NCI-H524 treated with DMSO at 0.1 percent for 48 hours (cell line): ENCODE measurements at regions not wholly inside any gene's neighbourhood (a gene's known extent, or its start where the extent isn't known, plus 50 kb on each side); places are given as distances from the start of the nearest gene placed in this dataset.

Source experiments
- DNase-seq: peaks from one replicate; lab custom pipeline; 2025; lab: John Stamatoyannopoulos, UW

DNA sequence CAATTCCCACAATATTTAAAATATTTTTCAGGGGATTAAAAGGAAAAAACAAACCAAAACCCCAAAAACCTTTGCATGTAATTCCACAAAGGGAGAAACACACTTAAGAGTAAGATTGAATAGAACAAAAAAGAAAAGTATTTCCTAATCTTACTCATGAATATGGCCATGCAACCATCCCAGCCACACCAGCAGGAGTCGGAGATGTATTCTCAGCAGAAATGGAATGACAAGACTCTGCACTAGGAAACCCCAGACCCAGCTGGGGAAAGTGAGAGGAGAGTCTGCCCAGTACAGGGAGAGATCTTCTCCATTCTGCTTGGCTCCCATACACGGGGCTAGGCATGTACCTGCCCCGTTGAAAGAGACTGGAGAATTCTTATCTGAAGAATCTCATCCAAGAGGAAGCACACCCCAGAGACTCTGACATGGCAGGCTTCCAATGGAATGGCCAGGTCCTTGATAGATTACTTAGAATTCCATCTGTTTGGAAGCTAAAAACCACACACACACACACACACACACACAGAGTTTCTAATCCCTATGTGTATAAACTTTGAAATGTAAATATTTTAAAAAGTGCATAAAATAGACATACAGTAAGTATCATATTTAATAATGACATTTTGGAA is 118.8 kb downstream of the GADD45G start:
- DNase-seq, result no peak

DNA sequence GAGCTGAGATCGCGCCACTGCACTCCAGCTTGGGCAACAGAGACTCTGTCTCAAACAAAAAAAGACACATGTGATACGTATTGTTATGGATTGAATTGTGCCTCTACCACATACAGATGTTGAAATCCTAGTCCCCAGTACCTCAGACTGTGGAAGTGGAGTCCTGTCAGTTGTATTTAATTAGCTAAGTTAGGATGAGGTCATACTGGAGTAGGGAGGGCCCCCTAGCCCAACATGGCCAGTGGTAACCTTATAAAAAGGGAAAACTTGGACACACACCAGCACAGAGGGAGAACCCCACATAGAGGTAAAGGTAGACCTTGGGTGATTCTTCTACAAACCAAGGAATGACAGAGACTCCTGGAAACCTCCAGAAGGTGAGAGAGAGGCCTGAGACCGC is 119.8 kb downstream of the GADD45G start:
- no peak for DNase-seq

DNA sequence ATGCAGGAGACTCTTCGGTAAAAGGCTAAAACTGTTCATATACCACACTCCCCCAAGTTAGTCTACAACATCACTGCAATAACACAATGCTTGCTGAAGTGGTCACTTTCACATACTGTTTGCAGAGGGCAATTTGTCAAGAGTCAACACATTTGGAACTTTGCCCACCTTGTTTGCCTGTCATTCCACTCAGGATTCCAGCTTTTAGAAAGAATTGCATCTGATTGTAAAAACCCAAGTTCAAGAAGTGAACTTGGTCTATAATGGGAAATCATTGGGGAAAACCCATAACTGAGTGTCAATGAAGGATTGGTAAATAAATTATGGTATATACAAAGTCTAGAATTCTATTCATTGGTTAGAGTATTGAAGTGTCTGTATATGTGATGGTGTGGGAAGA is 120.5 kb downstream of the GADD45G start:
- no peak for DNase-seq

DNA sequence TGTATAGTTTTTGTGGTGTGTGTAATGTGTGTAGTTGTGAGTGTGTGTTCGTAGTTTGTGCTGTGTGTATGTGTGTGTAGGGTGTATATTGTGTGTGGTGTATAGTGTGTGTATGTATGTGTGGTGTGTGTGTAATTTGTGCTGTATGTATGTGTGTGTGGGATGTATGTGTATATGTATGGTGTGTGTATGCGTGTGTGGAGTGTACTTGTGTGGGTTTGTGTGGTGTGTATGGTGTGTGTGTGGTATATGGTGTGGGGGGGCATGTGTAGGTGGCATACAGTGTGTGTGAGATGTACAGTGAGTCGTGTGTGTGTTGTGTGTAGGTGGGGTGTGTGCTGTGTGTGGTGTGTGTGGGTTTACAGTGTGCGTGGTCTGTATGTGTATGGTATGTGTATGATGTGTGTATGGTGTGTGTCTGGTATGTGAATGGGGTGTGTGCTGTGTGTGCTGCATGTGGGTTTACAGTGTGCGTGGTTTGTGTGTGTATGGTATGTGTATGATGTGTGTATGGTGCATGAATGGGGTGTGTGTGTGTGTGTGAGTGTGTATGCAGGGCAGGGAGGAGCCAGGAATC is 125.2 kb downstream of the GADD45G start:
- DNase-seq, result no peak

DNA sequence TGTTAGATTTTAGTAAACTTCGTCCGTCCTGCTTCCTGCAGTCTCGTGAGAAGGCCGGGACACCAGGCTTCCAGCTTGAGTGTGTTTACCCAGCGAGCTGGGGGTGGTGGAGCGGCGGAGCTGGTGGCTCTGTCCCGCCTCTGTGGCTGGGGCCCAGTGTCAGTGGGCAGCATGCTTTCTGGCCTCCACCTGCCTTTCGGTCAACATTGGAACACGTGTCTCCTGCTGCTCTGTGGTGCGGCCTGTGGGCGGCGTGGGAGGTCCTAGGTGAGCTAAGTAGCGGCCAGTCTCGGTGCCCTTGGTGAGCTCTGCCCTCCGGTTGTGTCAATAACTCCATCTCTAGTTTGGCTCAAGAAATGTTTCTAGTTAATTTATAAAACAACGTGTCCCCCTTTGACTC is 125.9 kb downstream of the GADD45G start:
- no peak for DNase-seq

DNA sequence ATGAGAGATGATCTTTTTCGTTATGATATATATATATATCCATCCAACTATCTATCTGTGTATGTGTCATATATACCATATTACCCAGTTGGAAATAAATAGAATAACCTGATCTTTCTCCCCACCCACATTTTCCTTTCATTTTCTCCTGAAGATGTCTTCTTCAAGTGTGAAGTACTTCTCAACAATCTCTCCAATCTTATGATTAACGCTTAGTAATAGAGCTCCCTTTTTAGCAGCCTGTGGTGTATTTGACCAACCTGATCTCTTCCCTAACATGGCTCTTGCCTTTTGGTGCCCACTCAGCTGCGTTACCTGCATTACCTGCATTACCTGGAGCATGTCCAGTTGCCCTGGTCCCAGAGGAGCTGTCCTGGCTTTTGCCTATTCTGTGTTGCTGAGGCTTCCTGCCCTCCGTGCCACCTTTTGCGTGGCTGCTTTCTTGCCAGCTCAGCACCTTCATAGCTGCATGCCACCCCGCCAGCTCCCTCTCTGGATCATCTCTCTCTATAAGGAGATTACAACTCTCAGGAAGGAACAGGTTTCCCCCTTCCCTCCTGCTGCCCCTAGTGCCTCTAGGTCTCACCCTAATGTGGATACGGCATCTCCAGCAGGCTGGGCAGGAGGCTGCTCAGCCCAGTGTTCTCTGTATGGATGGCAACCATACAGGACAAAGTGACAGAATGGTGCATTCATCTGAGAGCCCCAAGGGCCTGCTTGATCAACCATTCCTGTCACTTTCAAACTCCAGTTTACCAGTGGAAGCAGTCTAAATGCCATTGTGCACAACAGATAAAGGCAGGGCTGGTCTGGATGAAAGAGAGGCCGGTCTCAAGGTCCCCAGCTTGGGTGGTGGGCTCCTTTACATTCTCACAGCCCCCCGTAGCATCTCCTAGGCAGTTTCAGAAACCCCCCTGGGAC is 126.7 kb downstream of the GADD45G start:
- peak; percentile 11 for DNase-seq

DNA sequence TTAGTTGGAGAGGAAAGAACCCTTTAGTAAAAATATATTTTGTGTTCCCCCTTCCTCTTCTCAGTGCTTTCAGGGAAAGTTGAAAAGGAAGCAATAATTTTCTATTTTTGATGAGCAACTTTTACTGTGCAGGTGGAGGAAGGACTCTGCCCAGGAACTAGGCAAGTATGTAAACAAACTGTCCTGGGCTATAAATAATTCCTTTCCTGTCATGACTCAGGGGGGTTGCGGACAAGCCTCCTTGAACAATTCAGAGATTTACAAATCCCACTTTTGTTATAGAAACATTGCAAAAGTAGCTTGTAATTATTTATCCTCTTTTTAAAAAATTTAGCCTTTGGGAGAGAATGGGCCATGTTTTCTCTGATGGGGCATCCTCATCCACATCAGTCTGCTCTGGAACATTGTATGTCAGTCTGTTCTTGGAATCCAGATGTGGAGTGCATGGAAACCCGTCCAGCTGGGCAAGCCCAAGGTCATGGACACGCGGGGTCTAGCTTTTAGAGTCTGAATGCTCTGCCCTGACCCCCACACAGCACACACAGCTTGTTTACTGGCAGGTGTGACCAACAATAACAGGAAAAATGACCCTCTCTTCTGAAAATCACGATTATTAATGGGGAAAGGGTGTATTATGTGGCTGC is 127.6 kb downstream of the GADD45G start:
- DNase-seq, result no peak

DNA sequence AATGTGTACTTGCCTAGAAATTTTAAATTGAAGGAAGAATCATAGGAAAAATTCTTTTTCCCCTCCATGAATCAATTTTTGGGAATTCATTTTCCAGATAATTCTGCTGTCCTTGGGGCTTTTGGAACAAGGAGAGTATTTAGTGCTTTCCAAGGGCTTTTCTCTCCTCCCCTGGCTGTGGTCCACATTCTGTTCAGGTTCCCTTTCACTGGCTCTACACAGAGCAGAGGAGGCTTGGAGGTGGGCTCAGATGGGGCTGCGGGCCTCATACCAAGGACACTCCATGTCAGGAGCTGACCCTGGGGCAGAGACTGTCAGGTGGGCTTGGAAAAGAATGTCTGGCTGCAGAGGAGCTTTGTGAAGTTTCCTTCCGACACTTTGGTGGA is 128.1 kb downstream of the GADD45G start:
- DNase-seq, result no peak

DNA sequence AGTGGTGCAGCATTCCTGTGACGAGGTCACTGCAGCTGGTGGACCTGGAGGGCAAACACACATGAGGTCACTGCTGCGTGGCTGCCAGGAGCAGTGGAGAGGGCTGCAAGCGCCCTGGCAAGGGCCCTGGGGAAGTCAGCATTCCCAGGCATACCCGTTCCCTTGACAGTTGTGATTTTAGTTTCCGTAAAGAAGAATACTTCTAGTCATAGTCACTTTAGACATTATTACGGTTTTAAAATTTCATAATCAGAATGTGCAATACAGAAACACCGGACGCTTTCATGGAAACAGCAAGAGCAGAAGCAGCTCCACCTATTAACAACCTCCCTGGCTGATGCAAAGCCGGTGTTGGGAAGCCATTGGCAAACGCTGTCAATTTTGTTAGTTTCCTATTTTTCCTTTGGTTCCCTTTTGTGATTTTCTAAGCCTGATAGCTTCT is 129.8 kb downstream of the GADD45G start:
- DNase-seq, result no peak

DNA sequence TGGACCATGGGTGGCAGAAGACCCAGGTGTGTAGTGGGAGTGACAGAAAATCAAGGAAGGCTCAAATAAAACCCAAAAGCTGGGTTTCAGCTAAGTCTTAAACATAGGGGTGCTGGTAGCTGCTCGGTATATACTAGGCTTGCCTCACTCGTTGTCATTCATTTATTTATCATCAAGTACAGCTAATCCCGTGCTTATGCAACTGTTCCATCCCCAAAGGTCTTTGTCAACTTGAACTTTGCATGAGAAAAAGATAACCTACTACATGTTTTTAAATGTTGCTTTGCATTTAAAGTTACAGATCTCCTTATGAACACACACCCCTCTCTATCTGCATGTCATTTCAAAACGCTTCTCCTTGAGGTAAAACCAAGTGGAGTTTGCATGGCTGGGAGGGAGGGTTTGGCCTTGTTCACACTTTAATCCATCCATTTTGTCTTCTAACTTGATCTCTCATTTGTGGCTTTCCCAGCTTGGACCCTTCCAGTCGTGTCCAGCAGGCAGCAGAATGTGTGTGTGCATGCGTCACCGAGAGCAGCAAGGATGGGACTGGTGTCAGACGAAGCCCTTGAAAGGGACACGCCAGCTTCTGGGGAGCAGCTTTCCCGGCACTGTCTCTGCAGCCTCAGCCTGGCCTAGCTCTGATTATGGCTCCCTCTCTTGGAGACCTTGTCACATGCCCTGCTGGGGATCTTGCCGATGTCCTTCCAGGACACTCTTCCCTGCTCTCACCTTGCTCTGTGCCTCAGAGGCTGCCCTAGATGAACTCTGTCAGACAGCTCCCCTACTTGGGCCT is 133.5 kb downstream of the GADD45G start:
- DNase-seq, result no peak

DNA sequence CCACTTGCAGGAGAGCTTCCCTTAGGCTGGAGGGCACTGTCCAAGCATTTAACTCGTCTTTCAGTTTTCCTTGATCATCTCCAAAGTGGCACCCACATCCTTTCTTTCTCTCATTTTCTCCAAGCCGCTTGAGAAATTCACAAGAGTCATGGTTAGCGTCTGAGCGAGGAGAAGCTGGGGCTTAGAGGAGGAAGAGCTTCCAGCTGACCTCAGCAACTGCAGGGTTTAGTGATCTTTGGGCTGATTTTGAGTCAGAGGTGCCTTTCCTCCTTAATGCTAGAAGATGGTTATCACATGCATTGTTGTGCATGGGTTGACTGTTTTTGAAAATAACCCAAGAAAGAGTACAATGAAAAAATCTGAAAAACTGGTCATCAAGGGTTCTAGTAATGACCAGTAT is 134.7 kb downstream of the GADD45G start:
- DNase-seq, result no peak

DNA sequence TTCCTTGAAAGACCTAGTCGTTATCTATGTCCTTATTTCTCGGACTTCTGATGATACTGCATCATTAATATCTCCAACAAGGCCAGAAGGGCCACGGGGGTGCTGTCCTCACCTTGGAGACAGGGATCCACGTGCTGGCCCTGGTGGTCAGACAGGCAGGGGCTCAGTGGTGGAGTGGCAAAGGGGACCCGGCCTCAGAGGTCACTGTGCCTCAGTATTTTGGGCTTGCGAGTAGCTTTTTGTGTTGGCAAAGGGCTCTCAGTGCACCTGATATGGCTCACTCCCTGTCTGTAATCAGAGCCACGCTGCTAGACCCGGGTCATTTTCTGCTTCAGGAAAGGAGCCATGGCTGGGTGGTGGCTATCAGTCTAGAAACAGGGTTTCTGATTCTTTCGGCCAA is 135.1 kb downstream of the GADD45G start:
- DNase-seq, result no peak

DNA sequence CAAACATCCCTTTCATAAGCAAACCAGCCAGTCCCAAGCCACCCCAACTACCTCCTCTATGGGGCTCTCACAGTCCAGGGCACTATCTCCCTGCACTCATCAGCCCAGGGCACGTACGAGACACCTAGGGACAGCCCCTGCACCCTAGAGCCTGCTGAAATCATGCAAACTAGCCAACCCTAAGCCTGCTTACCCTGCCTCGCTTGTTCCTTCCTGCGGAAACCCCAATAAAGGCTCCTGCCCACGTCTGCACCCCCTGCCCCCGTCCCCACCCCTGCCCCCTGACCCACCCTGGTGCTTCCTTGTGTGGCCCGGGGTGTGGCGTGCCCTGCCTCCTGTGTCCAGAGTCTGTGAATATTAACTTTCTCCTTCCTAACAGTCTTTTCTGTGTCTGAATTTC is 135.9 kb downstream of the GADD45G start:
- no peak for DNase-seq

DNA sequence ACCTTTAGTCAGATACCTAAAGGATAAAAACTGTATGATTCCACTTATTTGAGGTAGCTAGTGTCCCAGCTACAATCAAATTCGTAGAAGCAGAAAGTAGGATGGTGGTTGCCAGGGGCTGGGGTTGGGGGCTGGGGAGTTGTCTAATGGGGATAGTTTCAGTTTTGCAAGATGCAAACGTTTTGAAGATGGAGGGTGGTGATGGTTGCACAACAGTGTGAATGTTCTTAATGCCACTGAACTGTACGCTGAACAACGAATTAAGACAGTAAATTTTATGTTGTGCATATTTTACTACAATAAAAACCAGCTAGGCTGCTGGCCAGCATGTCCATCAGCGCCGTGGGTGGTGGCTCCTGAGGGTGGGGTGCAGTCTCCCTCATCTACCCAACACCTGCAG is 137.8 kb downstream of the GADD45G start:
- DNase-seq, result no peak

DNA sequence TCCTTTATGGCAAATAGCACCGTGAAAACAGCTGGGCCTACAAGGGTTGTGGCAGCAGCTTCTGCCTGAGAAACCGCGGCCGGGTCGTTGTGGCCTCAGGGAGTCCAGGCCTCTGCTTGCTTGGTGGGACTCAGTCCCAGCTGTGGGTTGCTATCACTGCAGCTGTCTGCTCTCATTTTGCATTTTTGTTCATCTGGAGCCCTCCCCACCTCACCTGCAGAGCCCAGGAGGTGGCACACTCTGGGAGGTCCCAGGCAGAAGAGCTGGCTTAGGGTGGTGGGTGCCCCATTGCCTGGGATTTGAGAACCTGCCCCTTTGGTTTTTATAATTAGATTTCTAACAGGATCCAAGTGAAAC is 138.4 kb downstream of the GADD45G start:
- DNase-seq, result no peak

DNA sequence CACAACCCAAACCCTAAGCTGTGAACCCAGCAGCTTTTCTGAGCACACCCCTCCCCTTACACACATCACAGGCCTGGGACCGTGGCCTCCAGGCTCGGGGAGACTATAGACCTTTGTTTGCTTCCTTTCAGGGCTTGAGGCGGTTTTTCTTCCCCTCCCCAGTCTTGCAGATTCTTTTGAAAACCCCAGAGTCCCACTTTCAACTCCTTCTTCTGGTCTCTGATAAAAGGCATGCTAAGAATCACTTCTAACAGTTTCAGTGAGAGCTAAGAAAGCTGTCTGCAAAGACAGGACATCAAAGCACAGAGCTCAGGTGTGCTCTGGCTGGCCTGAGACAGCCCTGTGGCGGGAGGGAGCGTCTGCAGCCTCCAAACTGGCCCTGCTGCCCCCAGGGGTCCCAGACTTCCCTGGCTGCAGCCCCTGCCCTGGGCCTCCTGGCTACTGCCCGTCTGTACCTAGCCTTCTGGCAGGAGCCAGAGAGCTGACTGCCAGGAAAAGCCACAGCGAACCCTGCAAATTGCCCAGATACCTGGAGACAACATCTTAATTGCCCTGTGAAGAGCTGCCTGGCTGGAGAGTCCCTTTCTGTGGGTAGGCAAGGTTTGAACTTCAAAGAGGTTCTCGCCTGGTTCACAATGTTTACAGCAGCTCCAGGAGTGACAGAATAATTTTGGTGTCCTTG is 138.9 kb downstream of the GADD45G start:
- no peak for DNase-seq

DNA sequence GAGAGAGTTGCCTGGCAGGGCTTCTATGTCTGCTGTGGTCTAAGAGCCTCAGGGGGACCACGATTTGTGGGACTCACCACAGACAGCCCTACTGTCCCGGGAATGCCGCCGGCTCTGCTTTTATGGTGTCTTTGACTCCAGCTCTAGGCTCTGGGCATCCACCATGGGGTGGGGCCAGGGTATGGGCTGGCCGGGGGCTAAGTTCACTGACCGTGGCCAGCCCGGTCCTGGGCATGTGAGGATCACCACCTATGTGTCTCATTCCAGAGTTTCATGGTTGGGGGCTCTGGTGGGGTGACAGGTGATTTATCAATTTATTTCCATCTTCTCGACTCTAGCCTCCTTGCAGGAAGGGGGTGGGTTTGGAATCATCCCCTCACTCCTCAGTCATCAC is 139.4 kb downstream of the GADD45G start:
- DNase-seq, result no peak

DNA sequence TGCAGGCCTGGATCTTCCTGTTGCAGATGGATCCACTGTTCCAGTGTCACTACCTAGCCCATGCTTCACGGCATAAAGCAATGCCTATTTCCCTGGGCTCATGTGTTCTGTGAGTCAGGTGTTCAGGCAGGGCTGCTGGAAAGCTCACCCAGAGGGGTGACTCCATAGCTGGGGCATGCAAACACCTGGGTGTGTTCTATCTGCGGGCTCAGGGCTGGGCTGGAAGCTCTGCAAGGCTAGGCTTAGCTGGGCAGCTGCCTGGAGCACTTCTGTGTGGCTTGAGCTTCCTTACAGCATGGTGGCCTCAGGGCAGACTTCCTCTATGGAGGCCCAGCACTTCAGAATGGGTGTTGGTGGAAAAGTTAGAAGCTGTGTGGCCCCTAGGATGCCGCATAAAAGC is 139.9 kb downstream of the GADD45G start:
- DNase-seq, result no peak

DNA sequence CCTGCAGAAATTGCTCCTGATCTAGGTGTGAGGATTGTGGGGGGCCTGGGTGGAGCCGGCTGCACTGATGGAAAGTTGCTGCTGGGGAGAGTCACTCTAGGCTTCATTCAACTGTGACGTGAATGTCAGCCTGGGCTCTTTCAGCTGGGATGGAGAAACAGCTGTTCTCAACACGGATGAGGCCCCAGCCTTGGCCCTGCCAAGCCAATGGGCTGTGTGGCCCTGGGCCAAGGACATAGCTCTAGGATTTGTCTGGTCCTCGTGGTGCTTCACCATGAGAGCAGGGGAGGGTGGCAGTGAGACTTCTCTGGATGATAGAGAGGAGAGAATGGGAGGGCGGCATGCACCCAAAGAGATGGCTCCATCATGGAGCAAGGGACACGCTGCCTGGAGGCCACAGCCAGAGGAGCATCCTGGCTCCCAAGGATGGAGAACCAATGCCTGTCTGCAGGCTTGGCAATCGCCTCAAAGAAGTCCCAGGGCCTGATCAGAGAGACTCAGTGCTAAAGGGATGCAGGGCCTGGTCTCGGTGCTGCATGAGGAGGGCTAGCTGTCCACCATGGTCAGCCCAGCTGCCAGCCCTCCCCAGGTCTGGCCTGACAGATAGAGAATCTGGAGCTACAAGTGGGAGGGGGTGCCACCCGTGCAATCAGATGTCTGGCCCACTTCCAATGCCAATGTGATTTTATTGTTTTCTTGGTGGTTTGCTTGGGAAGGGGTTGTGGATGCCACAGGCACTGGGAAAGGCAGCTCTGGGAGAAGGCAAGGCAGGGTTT is 141.0 kb downstream of the GADD45G start:
- no peak for DNase-seq

DNA sequence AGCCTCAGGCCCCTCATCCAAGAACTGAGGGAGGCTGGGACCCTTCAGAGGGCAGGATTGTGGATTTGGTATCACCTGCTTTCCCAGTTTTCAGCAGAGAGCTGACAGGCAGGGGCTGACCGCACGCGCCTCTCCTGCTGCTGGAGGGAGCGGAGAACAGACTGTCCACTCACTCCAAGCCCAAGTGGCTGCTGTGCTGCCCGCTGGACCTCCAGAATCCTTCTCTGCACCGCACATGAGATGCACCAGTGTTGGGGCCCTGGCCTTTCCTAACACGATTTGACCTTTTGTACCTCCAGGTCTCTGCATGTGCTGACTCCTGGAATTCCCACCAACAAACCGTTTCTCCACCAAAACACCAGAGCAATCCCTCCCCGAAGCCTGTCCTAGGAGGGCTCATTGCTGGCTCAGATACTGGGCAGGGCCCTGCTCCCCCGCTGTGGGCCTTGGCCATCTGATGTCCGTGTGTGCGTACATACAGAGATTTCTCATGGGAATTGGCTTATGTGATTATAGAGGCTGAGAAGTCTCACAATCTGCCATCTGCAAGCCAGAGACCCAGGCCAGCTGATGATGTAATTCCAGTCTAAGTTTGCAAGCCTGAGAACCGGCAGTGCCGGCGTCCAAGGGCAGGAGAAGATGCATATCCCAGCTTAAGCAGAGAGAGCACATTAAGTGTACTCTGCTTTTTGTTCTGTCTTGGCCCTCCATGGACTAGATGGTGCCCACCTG is 141.7 kb downstream of the GADD45G start:
- peak; percentile 74 for DNase-seq
